T-helper 17 cell (primary cell): ENCODE measurements at regions not wholly inside any gene's neighbourhood (a gene's known extent, or its start where the extent isn't known, plus 50 kb on each side); places are given as distances from the start of the nearest gene placed in this dataset.
A peak's percentile ranks its signal among the peaks of the same experiment; 100 is the strongest.

Experiments used
- ATAC-seq: fragments of 150-1000 bp; cut with Tn5 transposase; 2 replicates; pipeline ENCODE4 v1.10.0; 2021; ENCODE audit warnings: mild to moderate bottlenecking, moderate library complexity
- DNase-seq, 3 donors: peaks; one replicate each; pipeline versions ENCODE4 v3.0.0 to v3.0.0-alpha.2; 2020 to 2021
- H3K9me3 ChIP-seq: one replicate; pipeline ENCODE4 v1.7.0; 2013; ENCODE audit warnings: low read length, mild to moderate bottlenecking; ENCODE audit not compliant: control insufficient read depth, poor library complexity, severe bottlenecking
- H3K27ac Mint-ChIP-seq: one replicate; pipeline ENCODE4 v1.8.0; 2022; ENCODE audit warnings: mild to moderate bottlenecking, moderate library complexity, mixed read lengths
- H3K27me3 Mint-ChIP-seq: one replicate; pipeline ENCODE4 v1.8.0; 2022; ENCODE audit warnings: mixed read lengths
- H3K36me3 Mint-ChIP-seq: one replicate; pipeline ENCODE4 v1.8.0; 2022; ENCODE audit warnings: low read depth, mixed read lengths
- H3K4me1 Mint-ChIP-seq: one replicate; pipeline ENCODE4 v1.8.0; 2022; ENCODE audit warnings: mild to moderate bottlenecking, mixed read lengths
- H3K4me3 Mint-ChIP-seq: one replicate; pipeline ENCODE4 v1.8.0; 2022; ENCODE audit warnings: mild to moderate bottlenecking, moderate library complexity, mixed read lengths

GRCh38 chr1:224510880-224511645 lies 76.5 kb upstream of the WDR26 start:
- no peak for DNase-seq
- Mint-ChIP-seq H3K27ac (no peak overlapping the region), H3K4me1 (peaks cover 7% of the 10 kb centered on the region), H3K4me3 (no peak overlapping the region), H3K36me3 (no peaks in the 10 kb centered on the region), H3K27me3 (no peaks in the 10 kb centered on the region)
- H3K9me3 ChIP-seq, result no peaks in the 10 kb centered on the region
- no peak for ATAC-seq

GRCh38 chr1:224512600-224513151 lies 78.1 kb upstream of the WDR26 start:
- H3K4me1 Mint-ChIP-seq, result peaks cover 7% of the 10 kb centered on the region

GRCh38 chr1:224513383-224513782 lies 78.8 kb upstream of the WDR26 start:
- no peak for DNase-seq
- H3K4me3 Mint-ChIP-seq, result no peak overlapping the region
- no peaks in the 10 kb centered on the region for H3K9me3 ChIP-seq
- H3K4me1 Mint-ChIP-seq, result peaks cover 7% of the 10 kb centered on the region
- no peak for ATAC-seq
- H3K27me3 Mint-ChIP-seq, result no peaks in the 10 kb centered on the region
- no peaks in the 10 kb centered on the region for H3K36me3 Mint-ChIP-seq
- peak overlapping the region; percentile 83 for H3K27ac Mint-ChIP-seq

More at GRCh38 chr1:224512600-224513151, 78.1 kb upstream of the WDR26 start:
- no peaks in the 10 kb centered on the region for H3K36me3 Mint-ChIP-seq
- DNase-seq, result no peak
- no peak overlapping the region for H3K4me3 Mint-ChIP-seq
- H3K27ac Mint-ChIP-seq, result no peak overlapping the region
- no peaks in the 10 kb centered on the region for H3K9me3 ChIP-seq
- no peaks in the 10 kb centered on the region for H3K27me3 Mint-ChIP-seq
- no peak for ATAC-seq

GRCh38 chr1:224513787-224514209 lies 79.2 kb upstream of the WDR26 start:
- H3K9me3 ChIP-seq, result no peaks in the 10 kb centered on the region
- H3K27me3 Mint-ChIP-seq, result no peaks in the 10 kb centered on the region
- ATAC-seq (peak; percentile 90), DNase-seq (peak; percentile 68 to 83 (median 69))
- H3K4me3 Mint-ChIP-seq, result no peak overlapping the region
- H3K27ac Mint-ChIP-seq, result peak overlapping the region; percentile 83
- H3K4me1 Mint-ChIP-seq, result peaks cover 7% of the 10 kb centered on the region
- H3K36me3 Mint-ChIP-seq, result no peaks in the 10 kb centered on the region

GRCh38 chr1:224517171-224517570 lies 82.6 kb upstream of the WDR26 start:
- no peaks in the 10 kb centered on the region for H3K36me3 Mint-ChIP-seq
- no peak for DNase-seq
- no peak for ATAC-seq
- H3K27ac Mint-ChIP-seq, result no peak overlapping the region
- H3K9me3 ChIP-seq, result no peaks in the 10 kb centered on the region
- H3K4me1 Mint-ChIP-seq, result peaks cover 7% of the 10 kb centered on the region
- H3K27me3 Mint-ChIP-seq, result peaks cover 12% of the 10 kb centered on the region
- no peak overlapping the region for H3K4me3 Mint-ChIP-seq

- no peak for ATAC-seq
- H3K4me1 Mint-ChIP-seq, result peaks cover 8% of the 10 kb centered on the region
- H3K9me3 ChIP-seq, result no peaks in the 10 kb centered on the region
- no peak overlapping the region for H3K27ac Mint-ChIP-seq
- no peak overlapping the region for H3K4me3 Mint-ChIP-seq
- no peak for DNase-seq
- peaks cover 16% of the 10 kb centered on the region for H3K27me3 Mint-ChIP-seq
- H3K36me3 Mint-ChIP-seq, result no peaks in the 10 kb centered on the region
These were observed 83.9 kb upstream of the WDR26 start for GRCh38 chr1:224518528-224518927.

- Mint-ChIP-seq H3K36me3 (no peaks in the 10 kb centered on the region), H3K27me3 (peaks cover 16% of the 10 kb centered on the region), H3K4me1 (peaks cover 4% of the 10 kb centered on the region), H3K4me3 (no peak overlapping the region), H3K27ac (no peak overlapping the region)
- ATAC-seq (no peak), DNase-seq (no peak)
- H3K9me3 ChIP-seq, result no peaks in the 10 kb centered on the region
These were observed 85.3 kb upstream of the WDR26 start for GRCh38 chr1:224519874-224520273.

- H3K9me3 ChIP-seq, result no peaks in the 10 kb centered on the region
- peaks cover 6% of the 10 kb centered on the region for H3K4me1 Mint-ChIP-seq
- ATAC-seq, result no peak
- DNase-seq, result no peak
- no peaks in the 10 kb centered on the region for H3K36me3 Mint-ChIP-seq
- H3K4me3 Mint-ChIP-seq, result no peak overlapping the region
- H3K27me3 Mint-ChIP-seq, result peaks cover 20% of the 10 kb centered on the region
- no peak overlapping the region for H3K27ac Mint-ChIP-seq
These were observed 86.2 kb upstream of the WDR26 start for GRCh38 chr1:224520808-224521207.

- H3K9me3 ChIP-seq, result no peaks in the 10 kb centered on the region
- DNase-seq, result no peak
- H3K4me3 Mint-ChIP-seq, result no peak overlapping the region
- peak overlapping the region; percentile 80 for H3K27ac Mint-ChIP-seq
- no peaks in the 10 kb centered on the region for H3K36me3 Mint-ChIP-seq
- peaks cover 6% of the 10 kb centered on the region for H3K4me1 Mint-ChIP-seq
- ATAC-seq, result no peak
- peaks cover 20% of the 10 kb centered on the region for H3K27me3 Mint-ChIP-seq
These were observed 87.5 kb upstream of the WDR26 start for GRCh38 chr1:224521904-224522734.

- Mint-ChIP-seq H3K27ac (no peak overlapping the region), H3K4me1 (peaks cover 6% of the 10 kb centered on the region), H3K27me3 (peaks cover 20% of the 10 kb centered on the region), H3K36me3 (no peaks in the 10 kb centered on the region), H3K4me3 (no peak overlapping the region)
- no peaks in the 10 kb centered on the region for H3K9me3 ChIP-seq
- ATAC-seq, result no peak
- DNase-seq, result no peak
These were observed 89.1 kb upstream of the WDR26 start for GRCh38 chr1:224523676-224524075.

GRCh38 chr1:224524679-224525078 lies 90.1 kb upstream of the WDR26 start:
- no peak overlapping the region for H3K4me3 Mint-ChIP-seq
- DNase-seq (no peak), ATAC-seq (no peak)
- H3K27me3 Mint-ChIP-seq, result peaks cover 20% of the 10 kb centered on the region
- H3K9me3 ChIP-seq, result no peaks in the 10 kb centered on the region
- H3K27ac Mint-ChIP-seq, result no peak overlapping the region
- peaks cover 6% of the 10 kb centered on the region for H3K4me1 Mint-ChIP-seq
- H3K36me3 Mint-ChIP-seq, result no peaks in the 10 kb centered on the region

- Mint-ChIP-seq H3K4me3 (no peak overlapping the region), H3K36me3 (no peaks in the 10 kb centered on the region), H3K27me3 (peaks cover 17% of the 10 kb centered on the region), H3K27ac (no peak overlapping the region), H3K4me1 (peaks cover 6% of the 10 kb centered on the region)
- no peaks in the 10 kb centered on the region for H3K9me3 ChIP-seq
- DNase-seq, result no peak
- no peak for ATAC-seq
These were observed 90.6 kb upstream of the CNIH3 start for GRCh38 chr1:224525411-224526040.

GRCh38 chr1:224526771-224527170 lies 89.3 kb upstream of the CNIH3 start:
- Mint-ChIP-seq H3K27me3 (peaks cover 17% of the 10 kb centered on the region), H3K4me1 (peaks cover 6% of the 10 kb centered on the region), H3K36me3 (peaks cover 4% of the 10 kb centered on the region), H3K4me3 (no peak overlapping the region), H3K27ac (no peak overlapping the region)
- ATAC-seq, result no peak
- H3K9me3 ChIP-seq, result no peaks in the 10 kb centered on the region
- no peak for DNase-seq
